Activated CD8-positive, alpha-beta memory T cell treated with anti-CD3 and anti-CD28 coated beads, Interleukin-2, amount 50 U/mL, for 48 hours (primary cell): ENCODE measurements at regions not wholly inside any gene's neighbourhood (a gene's known extent, or its start where the extent isn't known, plus 50 kb on each side); places are given as distances from the start of the nearest gene placed in this dataset.

Experiments
- DNase-seq: peaks from one replicate; pipeline ENCODE4 v3.0.0-alpha.2; 2020

- DNase-seq: no peak
Observed at GRCh38 chr2:41828052-41828643, 219.7 kb upstream of the PKDCC start.

DNA sequence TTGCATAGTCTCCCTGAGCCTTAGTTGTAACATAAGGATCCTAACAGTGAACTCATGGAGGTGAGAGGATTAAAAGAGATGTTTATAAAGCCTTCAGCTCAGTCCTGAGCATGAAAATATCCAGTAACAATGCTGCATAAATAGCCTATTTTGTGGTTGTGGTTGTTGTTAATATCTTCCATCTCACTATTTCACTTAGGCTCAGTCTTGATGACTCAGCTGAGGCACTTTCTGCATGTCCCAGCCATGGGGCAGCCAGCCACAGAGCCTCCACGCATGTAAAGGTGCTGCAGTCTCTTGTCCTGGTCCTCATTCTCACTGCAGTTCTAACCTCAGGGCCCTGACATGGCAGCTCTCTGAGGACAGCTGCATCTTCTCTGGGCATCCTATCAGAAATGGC, 218.8 kb upstream of the PKDCC start:
- no peak for DNase-seq

DNA sequence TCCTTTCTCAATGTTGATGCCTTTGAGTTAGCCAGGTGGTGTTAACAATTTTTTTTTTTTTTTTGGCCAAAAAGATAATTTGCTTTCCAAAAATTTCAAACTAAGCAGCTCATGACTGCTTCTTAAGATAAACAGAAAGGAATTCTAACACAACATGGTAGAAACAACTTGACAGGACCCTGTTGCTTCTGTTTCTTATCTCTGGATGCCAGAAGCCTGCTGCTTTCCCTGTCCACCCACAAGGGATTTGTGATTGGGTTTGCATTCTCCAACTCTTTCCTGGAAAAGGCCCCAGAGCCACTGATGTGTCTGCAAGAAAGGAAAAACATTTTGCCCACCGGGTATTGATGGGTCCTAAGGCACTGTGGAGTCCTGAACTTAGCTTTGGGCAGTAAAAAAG, 217.2 kb upstream of the PKDCC start:
- no peak for DNase-seq

- no peak for DNase-seq
Observed at GRCh38 chr2:41832218-41832617, 215.6 kb upstream of the PKDCC start.

DNA sequence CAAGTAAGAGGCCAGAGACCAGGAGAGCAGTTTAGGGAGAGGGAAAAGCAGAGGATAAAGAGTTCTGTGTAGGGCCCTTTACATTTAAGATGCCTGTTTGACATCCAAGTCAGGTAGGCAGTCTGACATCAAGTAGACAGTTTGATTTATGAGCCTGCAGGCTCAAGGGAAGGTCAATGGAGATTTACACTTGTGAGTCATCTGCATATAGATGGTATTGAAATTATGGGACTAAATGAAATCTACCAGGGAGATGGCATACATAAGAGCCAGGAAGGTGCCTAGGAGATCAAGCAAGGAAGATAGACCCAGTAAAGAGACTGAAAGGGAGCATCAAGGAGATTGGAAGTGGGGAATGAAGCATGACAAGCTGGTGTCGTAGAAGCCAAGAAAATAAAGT, 212.4 kb upstream of the PKDCC start:
- no peak for DNase-seq

DNA sequence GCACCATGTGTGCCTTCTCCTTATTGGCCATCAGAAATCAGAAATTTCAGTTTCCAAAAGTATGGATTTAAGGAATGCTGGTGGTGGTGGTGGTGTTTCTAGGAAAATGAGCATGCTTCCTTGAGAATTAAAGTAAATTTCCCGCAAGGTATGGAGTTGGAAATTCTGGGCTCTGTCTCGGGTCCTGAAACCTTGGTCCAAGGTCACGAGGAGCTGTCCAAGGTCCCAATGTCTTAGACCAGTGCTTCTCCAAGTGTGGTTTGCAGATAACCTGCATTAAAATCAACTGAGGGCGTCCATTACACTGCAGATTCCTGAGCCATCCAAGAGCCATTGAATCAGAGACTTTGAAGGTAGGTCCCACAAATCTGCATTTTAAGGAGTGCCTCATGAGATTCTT, 210.9 kb upstream of the PKDCC start:
- no peak for DNase-seq

GRCh38 chr2:41837610-41838009, 210.2 kb upstream of the PKDCC start:
- DNase-seq: no peak

GRCh38 chr2:41840702-41841551, 206.9 kb upstream of the PKDCC start:
- peak; percentile 97 for DNase-seq

- DNase-seq: no peak
Observed at GRCh38 chr2:41846962-41847361, 200.9 kb upstream of the PKDCC start.

DNA sequence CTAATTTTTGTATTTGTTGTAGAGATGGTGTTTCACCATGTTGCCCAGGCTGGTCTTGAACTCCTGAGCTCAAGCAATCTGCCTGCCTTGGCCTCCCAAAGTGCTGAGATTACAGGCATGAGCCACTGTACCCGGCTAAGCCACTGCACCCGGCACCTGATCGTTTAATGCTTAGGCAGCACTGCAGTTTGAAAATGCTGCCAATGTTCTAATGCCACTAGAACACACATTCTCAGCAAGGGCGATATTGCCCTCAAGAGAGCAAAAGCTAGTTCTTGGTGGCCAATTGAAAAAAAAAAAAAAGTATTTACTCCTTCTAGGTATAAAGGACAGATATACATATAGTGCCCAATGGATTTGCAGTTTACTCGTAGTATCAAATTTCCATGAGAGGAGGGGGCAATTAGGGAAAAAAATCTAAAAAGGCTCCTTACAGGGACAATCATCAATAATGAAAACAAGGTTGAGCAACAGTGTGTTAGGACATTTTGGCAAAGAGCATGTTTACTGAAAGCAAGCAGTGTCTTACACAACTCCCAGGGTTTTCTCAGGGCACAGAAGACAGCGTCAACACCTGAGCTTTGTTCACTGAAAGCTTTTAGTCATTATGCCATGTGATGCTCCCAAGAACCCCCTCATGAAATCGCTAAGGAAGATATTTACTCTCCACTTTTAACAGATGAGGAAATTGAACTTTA, 199.9 kb upstream of the PKDCC start:
- no peak for DNase-seq

DNA sequence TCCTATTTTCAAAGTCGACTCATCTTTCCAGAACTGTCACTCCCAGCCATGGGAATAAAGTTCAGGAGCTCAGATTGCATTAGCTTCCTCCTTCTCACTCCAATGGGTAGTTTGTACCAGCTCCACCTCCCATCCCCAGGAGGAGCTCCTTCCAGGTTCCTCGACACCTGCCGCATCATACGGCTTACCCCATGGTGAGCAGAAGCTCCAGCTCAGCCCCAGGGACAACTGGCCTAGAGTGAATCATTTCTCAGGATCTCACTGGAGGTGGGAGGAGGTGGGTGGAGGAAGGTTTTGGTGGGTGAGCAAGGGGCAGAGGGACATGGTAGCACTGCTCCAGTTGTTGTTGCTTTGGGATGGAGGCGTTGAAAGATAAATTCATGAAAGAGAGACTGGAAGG, 196.3 kb upstream of the PKDCC start:
- no peak for DNase-seq

GRCh38 chr2:41853427-41854191, 194.2 kb upstream of the PKDCC start:
- no peak for DNase-seq

- DNase-seq: no peak
Observed at GRCh38 chr2:41854227-41854626, 193.6 kb upstream of the PKDCC start.

DNA sequence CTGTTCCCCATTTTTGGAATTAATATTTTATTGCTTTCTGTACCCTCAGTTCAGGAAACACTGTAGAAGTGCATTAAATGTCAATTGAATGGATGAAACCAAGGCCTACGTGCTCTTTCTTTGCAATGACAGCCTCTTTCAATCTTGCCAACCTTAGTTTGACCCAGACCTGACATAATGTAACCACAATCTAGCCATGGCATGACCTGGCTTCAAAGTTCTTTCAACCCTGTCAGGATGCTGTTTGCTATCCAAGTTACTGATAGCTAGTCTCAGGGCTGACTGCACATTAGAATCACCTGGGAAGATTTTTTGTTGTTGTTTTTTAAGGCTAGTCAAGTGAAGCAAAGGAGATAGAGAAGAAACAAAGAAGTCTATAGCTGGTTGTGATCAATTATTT, 190.9 kb upstream of the PKDCC start:
- no peak for DNase-seq

- no peak for DNase-seq
Observed at GRCh38 chr2:41859615-41860514, 188.0 kb upstream of the PKDCC start.

- DNase-seq: no peak
Observed at GRCh38 chr2:41863062-41863461, 184.8 kb upstream of the PKDCC start.

GRCh38 chr2:41865263-41865662, 182.6 kb upstream of the PKDCC start:
- no peak for DNase-seq

- no peak for DNase-seq
Observed at GRCh38 chr2:41867553-41867952, 180.3 kb upstream of the PKDCC start.

DNA sequence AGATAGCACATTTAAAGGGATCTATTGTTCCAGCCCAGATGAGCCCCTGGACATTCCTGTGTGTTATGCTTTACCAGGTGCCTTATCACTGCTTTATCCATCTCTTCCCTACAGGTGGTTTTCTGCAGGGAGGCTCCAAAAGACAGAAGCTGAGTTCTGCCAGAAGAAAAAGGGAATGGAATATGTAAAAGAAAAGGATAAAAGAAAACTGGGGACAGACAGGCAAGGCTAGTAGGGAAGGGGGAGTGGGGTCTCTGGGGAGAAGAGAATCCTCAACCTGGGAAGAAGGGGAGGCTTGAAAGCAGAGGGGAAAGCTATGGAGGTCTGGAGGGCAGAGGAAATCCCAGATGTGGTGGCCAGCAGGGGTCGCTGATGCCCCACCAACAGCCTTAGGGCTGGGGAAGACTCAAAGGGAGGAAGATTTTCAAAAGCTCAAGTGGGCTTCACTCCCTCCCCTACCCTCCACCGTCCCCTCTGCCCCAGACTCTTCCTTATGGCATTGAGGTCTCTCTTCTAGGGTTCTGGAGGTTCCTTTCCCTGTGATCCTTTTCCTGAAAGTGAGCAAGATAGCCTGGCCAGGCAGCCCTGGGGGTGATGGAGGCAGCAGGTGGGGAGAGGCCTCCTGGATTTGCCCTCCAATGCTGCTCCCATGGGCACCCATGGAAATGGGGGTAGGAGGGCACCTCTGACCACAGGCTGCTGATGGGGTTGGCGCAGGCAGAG, 178.1 kb upstream of the PKDCC start:
- peak; percentile 90 for DNase-seq

GRCh38 chr2:41870265-41870585, 177.6 kb upstream of the PKDCC start:
- no peak for DNase-seq

GRCh38 chr2:41871080-41871479, 176.7 kb upstream of the PKDCC start:
- no peak for DNase-seq

GRCh38 chr2:41872646-41873045, 175.2 kb upstream of the PKDCC start:
- no peak for DNase-seq
